ENCODE measurements at regions not wholly inside any gene's neighbourhood (a gene's known extent, or its start where the extent isn't known, plus 50 kb on each side); places are given as distances from the start of the nearest gene placed in this dataset.
A peak's percentile ranks its signal among the peaks of the same experiment; 100 is the strongest.

DNA sequence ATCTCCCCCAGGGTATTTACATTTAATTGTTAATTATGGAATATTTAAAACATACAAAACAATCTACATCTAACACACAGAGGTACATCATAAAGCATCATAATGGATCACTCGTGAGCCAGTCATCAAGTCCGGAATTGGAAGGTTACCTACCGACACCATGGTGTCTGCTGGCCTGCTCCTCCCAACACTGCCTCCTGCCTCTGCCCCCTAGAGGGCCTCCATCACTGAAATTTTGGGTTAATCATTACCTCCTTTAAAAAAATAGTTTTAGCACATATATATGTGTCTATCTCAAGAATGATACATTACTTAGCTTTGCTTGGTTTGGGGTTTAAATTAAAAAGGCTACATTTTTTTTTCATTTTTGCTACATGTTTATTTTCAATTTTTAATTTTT lies 114.6 kb upstream of the PDE10A start:
- peaks cover 0 to 8% (median 3%) of the 10 kb centered on the region in 4 donors for H3K4me1 ChIP-seq
- no peak for TF ChIP-seq EP300 (IDR thresholded peaks at IDR 0.05)
- TF ChIP-seq, protein P1, sequence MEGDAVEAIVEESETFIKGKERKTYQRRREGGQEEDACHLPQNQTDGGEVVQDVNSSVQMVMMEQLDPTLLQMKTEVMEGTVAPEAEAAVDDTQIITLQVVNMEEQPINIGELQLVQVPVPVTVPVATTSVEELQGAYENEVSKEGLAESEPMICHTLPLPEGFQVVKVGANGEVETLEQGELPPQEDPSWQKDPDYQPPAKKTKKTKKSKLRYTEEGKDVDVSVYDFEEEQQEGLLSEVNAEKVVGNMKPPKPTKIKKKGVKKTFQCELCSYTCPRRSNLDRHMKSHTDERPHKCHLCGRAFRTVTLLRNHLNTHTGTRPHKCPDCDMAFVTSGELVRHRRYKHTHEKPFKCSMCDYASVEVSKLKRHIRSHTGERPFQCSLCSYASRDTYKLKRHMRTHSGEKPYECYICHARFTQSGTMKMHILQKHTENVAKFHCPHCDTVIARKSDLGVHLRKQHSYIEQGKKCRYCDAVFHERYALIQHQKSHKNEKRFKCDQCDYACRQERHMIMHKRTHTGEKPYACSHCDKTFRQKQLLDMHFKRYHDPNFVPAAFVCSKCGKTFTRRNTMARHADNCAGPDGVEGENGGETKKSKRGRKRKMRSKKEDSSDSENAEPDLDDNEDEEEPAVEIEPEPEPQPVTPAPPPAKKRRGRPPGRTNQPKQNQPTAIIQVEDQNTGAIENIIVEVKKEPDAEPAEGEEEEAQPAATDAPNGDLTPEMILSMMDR (IDR thresholded peaks at IDR 0.05), result no peak
- TF ChIP-seq POLR2A (IDR thresholded peaks at IDR 0.05; ENCODE audit: low read depth), result no peak
- no peak for TF ChIP-seq POLR2AphosphoS5 (IDR thresholded peaks at IDR 0.05)

DNA sequence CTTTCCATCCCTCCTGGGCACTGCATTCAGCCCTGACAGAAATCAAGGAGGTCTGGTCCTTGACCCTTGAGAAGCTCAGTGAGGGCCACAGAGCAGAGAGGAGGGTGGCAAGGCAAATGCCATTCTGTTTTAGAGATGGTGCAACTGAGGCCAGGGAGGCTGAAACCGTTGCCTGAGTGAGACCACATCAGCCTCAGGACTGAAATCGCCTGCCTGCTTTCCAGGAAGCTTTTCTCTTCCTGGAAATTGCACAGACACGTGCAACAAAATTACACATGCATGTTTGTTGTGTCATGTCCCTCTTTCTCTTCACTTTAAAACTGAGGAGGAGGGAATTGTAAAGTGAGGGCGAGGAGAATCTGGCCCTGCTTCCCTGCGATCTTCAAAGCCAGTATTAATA lies 113.7 kb upstream of the PDE10A start:
- Histone ChIP-seq H3K27ac (replicated peaks in 1 of 4) (no peak overlapping the region), H3K9me3 (no peaks in the 10 kb centered on the region), H3K4me3 (no peak overlapping the region), H3K27me3 (no peaks in the 10 kb centered on the region), H3K36me3 (no peaks in the 10 kb centered on the region), H3K4me1 (peaks cover 0 to 8% (median 3%) of the 10 kb centered on the region in 4 donors)
- intact Hi-C loops (cut with DNase I), result no loop called here
- TF ChIP-seq, protein P1 (IDR thresholded peaks at IDR 0.05), result no peak
- TF ChIP-seq POLR2A (IDR thresholded peaks at IDR 0.05; ENCODE audit: low read depth) (no peak), POLR2AphosphoS5 (IDR thresholded peaks at IDR 0.05) (no peak), EP300 (IDR thresholded peaks at IDR 0.05) (no peak)
- WGBS, result 82% methylated on average over 5 of the region's 5 CpGs
- peak; percentile 79 for DNase-seq (ENCODE audit: extremely low spot score)

More for the DNA sequence above, 114.6 kb upstream of the PDE10A start:
- no peaks in the 10 kb centered on the region for H3K27me3 ChIP-seq
- H3K27ac ChIP-seq (replicated peaks in 1 of 4), result no peak overlapping the region
- no peaks in the 10 kb centered on the region for H3K36me3 ChIP-seq
- DNase-seq (ENCODE audit: extremely low spot score), result peak; percentile 60
- WGBS, result 98% methylated on average over 3 of the region's 3 CpGs
- H3K4me3 ChIP-seq, result no peak overlapping the region
- intact Hi-C loops (cut with DNase I), result no loop called here
- H3K9me3 ChIP-seq, result no peaks in the 10 kb centered on the region

DNA sequence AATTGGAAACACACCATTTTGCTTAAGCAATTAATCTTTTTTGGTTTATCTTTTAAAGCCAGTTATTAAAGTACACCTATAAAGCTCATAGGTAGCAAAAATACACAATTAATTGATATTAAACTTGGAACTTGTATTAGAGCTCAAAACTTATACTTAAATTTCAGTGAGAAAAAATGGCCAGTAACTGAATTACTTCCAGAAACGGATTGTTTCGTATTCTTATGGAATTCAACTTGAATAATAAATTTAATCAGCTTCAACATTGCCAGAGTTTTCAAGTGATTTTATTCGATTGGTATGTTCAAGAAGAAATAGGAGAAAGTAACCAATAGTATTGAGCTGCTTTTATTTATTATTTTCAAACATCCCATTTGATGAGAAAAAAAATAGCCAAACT lies 112.7 kb upstream of the PDE10A start:
- H3K9me3 ChIP-seq, result no peaks in the 10 kb centered on the region
- DNase-seq (ENCODE audit: extremely low spot score), result no peak
- peaks cover 0 to 8% (median 3%) of the 10 kb centered on the region in 4 donors for H3K4me1 ChIP-seq
- TF ChIP-seq POLR2A (IDR thresholded peaks at IDR 0.05; ENCODE audit: low read depth) (no peak), POLR2AphosphoS5 (IDR thresholded peaks at IDR 0.05) (no peak), EP300 (IDR thresholded peaks at IDR 0.05) (no peak)
- TF ChIP-seq, protein P1 (IDR thresholded peaks at IDR 0.05), result no peak
- intact Hi-C loops (cut with DNase I), result no loop called here
- 77% methylated on average over 3 of the region's 3 CpGs for WGBS
- no peak overlapping the region for H3K27ac ChIP-seq (replicated peaks in 1 of 4)
- no peaks in the 10 kb centered on the region for H3K36me3 ChIP-seq
- no peaks in the 10 kb centered on the region for H3K27me3 ChIP-seq
- no peak overlapping the region for H3K4me3 ChIP-seq

DNA sequence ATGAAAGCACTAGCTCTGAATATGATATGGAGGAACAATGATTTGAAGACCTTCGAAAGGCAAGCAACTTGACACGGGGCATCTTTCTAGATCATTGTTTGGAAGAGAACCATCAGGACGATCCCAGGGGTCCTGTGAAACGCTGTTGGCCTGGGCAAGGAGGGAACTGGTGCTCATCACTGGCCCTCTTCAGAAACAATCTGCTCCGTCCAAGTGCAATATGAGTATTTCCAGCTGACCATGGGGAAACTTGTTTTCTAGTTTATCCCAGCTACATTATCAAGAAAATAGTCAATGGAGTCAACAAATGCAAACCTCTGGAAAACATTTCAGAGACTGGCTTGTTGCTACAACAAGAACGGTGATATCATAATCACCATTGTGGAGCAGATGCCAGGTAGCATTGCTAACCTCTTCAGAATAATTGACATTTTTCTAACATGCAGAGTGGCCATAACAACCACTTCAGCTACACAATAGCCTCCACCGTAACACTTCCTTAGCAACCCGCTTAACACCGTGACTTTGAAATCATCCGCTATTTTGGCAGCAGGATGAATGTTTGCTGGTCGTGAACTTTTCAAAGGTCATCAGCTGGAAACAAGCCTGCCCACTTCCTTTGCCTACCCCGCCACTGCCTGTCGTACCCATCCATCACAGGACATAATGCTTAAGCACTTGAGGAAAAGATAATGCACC lies 112.0 kb upstream of the PDE10A start:
- 43% methylated on average over 11 of the region's 13 CpGs for WGBS
- Histone ChIP-seq H3K27me3 (no peaks in the 10 kb centered on the region), H3K4me3 (no peak overlapping the region), H3K4me1 (peaks cover 0 to 8% (median 5%) of the 10 kb centered on the region in 4 donors), H3K27ac (replicated peaks in 1 of 4) (no peak overlapping the region), H3K36me3 (no peaks in the 10 kb centered on the region), H3K9me3 (no peaks in the 10 kb centered on the region)
- intact Hi-C loops (cut with DNase I), result no loop called here
- TF ChIP-seq, protein P1 (IDR thresholded peaks at IDR 0.05), result no peak
- peak in 1 of 2 donors; percentile 37 for TF ChIP-seq POLR2AphosphoS5 (IDR thresholded peaks at IDR 0.05)
- TF ChIP-seq EP300 (IDR thresholded peaks at IDR 0.05), result no peak
- TF ChIP-seq POLR2A (IDR thresholded peaks at IDR 0.05; ENCODE audit: low read depth), result no peak
- DNase-seq (ENCODE audit: extremely low spot score), result peak; percentile 90

All from esophagus muscularis mucosa (tissue), 4 donors.